Coronary artery (tissue), 2 donors: ENCODE measurements at regions not wholly inside any gene's neighbourhood (a gene's known extent, or its start where the extent isn't known, plus 50 kb on each side); places are given as distances from the start of the nearest gene placed in this dataset.

Experiments
- DNase-seq: peaks from one replicate; pipeline ENCODE4 v3.0.0-alpha.2; 2017; ENCODE audit warnings: low spot score
- H3K27ac ChIP-seq, 2 donors: fragments of 200-600 bp; sonication (generic); one replicate each; pipeline ENCODE4 v1.5.1; 2016 to 2019
- H3K4me3 ChIP-seq: fragments of 200-600 bp; sonication (generic); 2 replicates; pipeline ENCODE4 v1.5.1; 2016; ENCODE audit warnings: mild to moderate bottlenecking, moderate library complexity
- CTCF ChIP-seq: fragments of 200-600 bp; sonication (generic); IDR thresholded peaks from one replicate; pipeline ENCODE4 v1.5.1; 2019; ENCODE audit warnings: antibody characterized with exemption

GRCh38 chr2:172285760-172286159 is 141.6 kb upstream of the ITGA6 start:
- H3K4me3 ChIP-seq, result no peak overlapping the region
- no peak for TF ChIP-seq CTCF
- no peak for DNase-seq
- H3K27ac ChIP-seq, result peak overlapping the region in 1 of 2 donors; percentile 20

DNA sequence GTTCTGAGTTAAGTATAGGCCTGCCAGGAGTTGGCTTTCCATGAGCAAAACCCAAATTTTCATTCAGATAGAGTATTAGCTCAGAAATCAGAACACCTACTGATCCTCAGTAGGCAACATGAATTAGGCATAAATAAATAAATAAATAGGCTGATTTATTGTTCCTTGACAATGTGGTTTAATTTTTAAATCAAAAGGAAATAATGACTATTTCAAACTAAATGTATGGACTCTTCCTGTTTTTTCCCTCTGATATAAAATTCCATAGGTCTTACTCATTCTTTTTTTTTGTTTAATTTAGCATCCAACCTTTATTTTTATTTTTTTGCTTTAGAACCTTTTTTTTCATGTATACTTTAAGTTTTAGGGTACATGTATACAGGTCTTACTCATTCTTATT is 140.2 kb upstream of the ITGA6 start:
- Histone ChIP-seq H3K4me3 (no peak overlapping the region), H3K27ac (no peak overlapping the region)
- DNase-seq, result no peak
- TF ChIP-seq CTCF, result no peak

- H3K27ac ChIP-seq, result no peak overlapping the region
- DNase-seq, result no peak
- no peak overlapping the region for H3K4me3 ChIP-seq
- no peak for TF ChIP-seq CTCF
Observed at GRCh38 chr2:172287605-172288315, 139.6 kb upstream of the ITGA6 start.

DNA sequence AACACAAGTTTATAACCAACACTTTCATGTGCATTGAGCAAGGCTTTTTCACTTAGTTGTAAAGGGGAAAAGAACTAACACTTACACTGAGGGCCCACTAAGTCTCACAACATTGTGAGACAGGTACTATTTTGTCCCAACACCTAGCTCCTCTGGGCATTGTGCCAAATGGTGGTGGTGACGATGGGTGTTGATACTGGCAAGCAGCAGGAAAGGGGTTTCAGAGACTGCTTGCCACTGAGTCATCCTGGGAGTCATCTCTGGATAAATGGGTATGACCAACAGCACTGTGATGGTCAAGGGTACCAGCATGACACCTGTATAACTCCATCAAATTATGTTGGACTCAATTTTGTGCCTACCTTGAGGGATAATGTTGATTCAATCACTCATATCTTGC is 138.8 kb upstream of the ITGA6 start:
- no peak for TF ChIP-seq CTCF
- Histone ChIP-seq H3K4me3 (no peak overlapping the region), H3K27ac (no peak overlapping the region)
- no peak for DNase-seq

GRCh38 chr2:172293952-172294351 is 133.4 kb upstream of the ITGA6 start:
- H3K4me3 ChIP-seq, result no peak overlapping the region
- no peak for DNase-seq
- TF ChIP-seq CTCF, result no peak
- no peak overlapping the region for H3K27ac ChIP-seq

DNA sequence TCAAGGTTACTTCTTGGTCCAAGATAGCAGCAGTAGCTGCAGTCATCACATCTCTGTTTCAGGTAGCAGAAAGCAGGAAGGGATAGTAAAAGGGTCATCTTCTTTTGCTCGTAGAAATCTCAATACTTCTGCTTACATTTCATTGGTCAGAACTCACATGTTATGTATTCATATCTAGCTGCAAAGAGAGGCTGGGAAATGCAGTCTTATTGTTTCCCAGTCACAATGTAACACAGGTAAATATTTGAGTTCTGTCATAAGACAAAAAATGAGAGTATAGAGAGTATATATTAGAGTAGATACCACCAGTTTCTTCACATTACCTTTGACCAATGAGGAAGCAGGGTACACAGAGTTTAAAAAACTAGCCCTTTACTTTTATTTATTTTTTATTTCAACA is 132.4 kb upstream of the ITGA6 start:
- no peak overlapping the region for H3K4me3 ChIP-seq
- TF ChIP-seq CTCF, result no peak
- no peak for DNase-seq
- H3K27ac ChIP-seq, result no peak overlapping the region

DNA sequence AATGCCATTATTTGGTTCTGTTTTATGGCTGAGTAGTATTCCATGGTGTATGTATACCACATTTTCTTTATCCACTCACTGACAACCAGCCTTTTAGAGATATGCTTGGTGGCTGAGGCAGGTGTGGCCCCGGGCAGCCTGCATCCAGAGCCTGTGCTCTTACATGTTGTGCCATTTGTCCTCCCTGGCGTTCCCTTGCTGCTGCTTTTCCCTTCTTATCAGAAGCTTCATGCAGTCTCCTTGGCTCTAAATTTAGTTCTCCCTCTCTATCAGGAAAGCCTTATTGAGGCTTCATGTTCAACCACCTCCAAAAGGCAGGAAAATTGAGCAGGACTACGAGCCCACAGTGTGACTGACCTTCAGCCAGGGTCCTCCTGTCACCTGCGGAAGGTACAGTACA is 131.7 kb upstream of the ITGA6 start:
- no peak for DNase-seq
- no peak for TF ChIP-seq CTCF
- H3K4me3 ChIP-seq, result no peak overlapping the region
- H3K27ac ChIP-seq, result no peak overlapping the region
